H1 (cell line): ENCODE measurements at regions not wholly inside any gene's neighbourhood (a gene's known extent, or its start where the extent isn't known, plus 50 kb on each side); places are given as distances from the start of the nearest gene placed in this dataset.

Experiments
- CTCF ChIA-PET: fragments of 300-600 bp; sonication (Branson Sonifier 250); formaldehyde crosslinking; loops from one replicate; lab custom pipeline; 2021; ENCODE audit not compliant: partially characterized antibody; lab: Charles Lee
- POLR2A ChIA-PET: fragments of 300-600 bp; sonication (Branson Sonifier 250); formaldehyde crosslinking; loops from one replicate; lab custom pipeline; 2021; ENCODE audit warnings: inconsistent platforms; ENCODE audit not compliant: partially characterized antibody; lab: Charles Lee
- DNase-seq, 2 experiments: peaks; one replicate each; pipeline versions ENCODE4 v3.0.0 to v3.0.0-alpha.2; 2010 to 2022; ENCODE audit warnings: low spot score in 2 of 2, low read depth in 1 of 2, mixed read lengths in 1 of 2
- FAIRE-seq: peaks from 2 replicates; lab custom pipeline; 2011; peaks lifted over from hg19 to GRCh38; lab: Jason Lieb, UNC
- H2AFZ ChIP-seq: 2 replicates; pipeline ENCODE4 v1.8.1; 2012; ENCODE audit warnings: low read length, inconsistent platforms
- H2AK5ac ChIP-seq: 2 replicates; pipeline ENCODE4 v1.6.1; 2013; ENCODE audit warnings: low read depth, low read length
- H2BK120ac ChIP-seq: replicated peaks from 2 replicates; pipeline ENCODE3; 2013; ENCODE audit warnings: low read depth, low read length, inconsistent platforms
- H2BK12ac ChIP-seq: 2 replicates; pipeline ENCODE4 v1.6.1; 2013; ENCODE audit warnings: low read depth, low read length
- H2BK15ac ChIP-seq: 2 replicates; pipeline ENCODE4 v1.6.1; 2013; ENCODE audit warnings: low read length
- H2BK20ac ChIP-seq: 2 replicates; pipeline ENCODE4 v1.6.1; 2013; ENCODE audit warnings: low read length
- H2BK5ac ChIP-seq: 2 replicates; pipeline ENCODE4 v1.6.1; 2013; ENCODE audit warnings: low read depth, low read length
- H3K14ac ChIP-seq: 2 replicates; pipeline ENCODE4 v1.6.1; 2013; ENCODE audit warnings: inconsistent platforms; ENCODE audit not compliant: insufficient read length
- H3K18ac ChIP-seq: 2 replicates; pipeline ENCODE4 v1.6.1; 2013; ENCODE audit warnings: low read length; ENCODE audit errors: extremely low read depth
- H3K23ac ChIP-seq: 2 replicates; pipeline ENCODE4 v1.6.1; 2013; ENCODE audit warnings: inconsistent platforms; ENCODE audit not compliant: insufficient read length
- H3K23me2 ChIP-seq: 2 replicates; pipeline ENCODE4 v1.6.1; 2013; ENCODE audit warnings: low read depth, low read length
- H3K27ac ChIP-seq: 2 replicates; pipeline ENCODE4 v1.6.1; 2011; ENCODE audit warnings: low read depth, low read length, inconsistent platforms
- H3K27me3 ChIP-seq, 4 experiments: replicated peaks in 1 of 4; 1 replicate in 1 of 4; 2 replicates in 3 of 4; pipeline versions ENCODE4 v1.6.1 to v1.8.1; 2011 to 2013; ENCODE audit warnings: low read length in 3 of 4, mild to moderate bottlenecking in 3 of 4, inconsistent platforms in 2 of 4, mixed read lengths in 2 of 4, moderate library complexity in 1 of 4; ENCODE audit not compliant: control insufficient read depth in 3 of 4, insufficient read depth in 3 of 4; ENCODE audit errors: extremely low read depth in 1 of 4
- H3K36me3 ChIP-seq, 4 experiments: 2 replicates each; pipeline versions ENCODE4 v1.6.1 to v1.8.1; 2011 to 2013; ENCODE audit warnings: mild to moderate bottlenecking in 4 of 4, low read length in 3 of 4, moderate library complexity in 2 of 4, control low read depth in 1 of 4, inconsistent platforms in 1 of 4; ENCODE audit not compliant: insufficient read depth in 4 of 4, control insufficient read depth in 2 of 4
- H3K4ac ChIP-seq: replicated peaks from 2 replicates; pipeline ENCODE3; 2013; ENCODE audit warnings: low read length, low read depth, mixed read lengths, inconsistent platforms; ENCODE audit not compliant: insufficient read length
- H3K4me1 ChIP-seq, 4 experiments: replicated peaks in 1 of 4; 1 replicate in 1 of 4; 2 replicates in 3 of 4; pipeline versions ENCODE4 v1.6.1 to v1.8.1; 2011 to 2013; ENCODE audit warnings: low read length in 3 of 4, inconsistent platforms in 2 of 4, mixed read lengths in 1 of 4; ENCODE audit not compliant: insufficient read depth in 4 of 4, control insufficient read depth in 3 of 4
- H3K4me2 ChIP-seq, 2 experiments: 2 replicates each; pipeline versions ENCODE4 v1.6.1 to v1.8.1; 2011 to 2013; ENCODE audit warnings: low read depth in 2 of 2, low read length in 2 of 2, control low read depth in 1 of 2, inconsistent platforms in 1 of 2, mild to moderate bottlenecking in 1 of 2; ENCODE audit not compliant: insufficient read depth in 1 of 2
- H3K4me3 ChIP-seq, 4 experiments: fragments of 200-600, 300-600 bp in 1 of 4; sonication (generic), shearing (Covaris generic), sonication (Bioruptor Twin) in 1 of 4; 2 replicates each; pipeline versions ENCODE4 v1.5.1 to v1.8.1; 2011 to 2016; ENCODE audit warnings: low read length in 4 of 4, low read depth in 3 of 4, control low read depth in 2 of 4, inconsistent platforms in 2 of 4, mild to moderate bottlenecking in 2 of 4, mixed read lengths in 1 of 4, moderate library complexity in 1 of 4; ENCODE audit not compliant: insufficient read depth in 2 of 4; ENCODE audit errors: extremely low read depth in 1 of 4
- H3K56ac ChIP-seq: replicated peaks from 2 replicates; pipeline ENCODE3; 2013; ENCODE audit warnings: low read depth, mild to moderate bottlenecking, mixed read lengths, low read length, inconsistent platforms; ENCODE audit not compliant: insufficient read length
- H3K79me1 ChIP-seq: 2 replicates; pipeline ENCODE4 v1.6.1; 2013; ENCODE audit warnings: low read depth, low read length, control low read depth
- H3K79me2 ChIP-seq, 2 experiments: 2 replicates each; pipeline versions ENCODE4 v1.6.1 to v1.8.1; 2012 to 2013; ENCODE audit warnings: low read length in 2 of 2, mild to moderate bottlenecking in 2 of 2, inconsistent platforms in 1 of 2; ENCODE audit not compliant: insufficient read depth in 2 of 2, control insufficient read depth in 1 of 2
- H3K9ac ChIP-seq, 4 experiments: replicated peaks in 1 of 4; 1 replicate in 1 of 4; 2 replicates in 3 of 4; pipeline versions ENCODE4 v1.6.1 to v1.8.1; 2011 to 2013; ENCODE audit warnings: low read depth in 3 of 4, low read length in 3 of 4, control low read depth in 2 of 4, mild to moderate bottlenecking in 2 of 4, moderate library complexity in 2 of 4, inconsistent platforms in 1 of 4; ENCODE audit errors: extremely low read depth in 1 of 4
- H3K9me3 ChIP-seq, 2 experiments: 2 replicates each; pipeline versions ENCODE4 v1.6.1 to v1.8.1; 2012 to 2013; ENCODE audit warnings: mild to moderate bottlenecking in 2 of 2, moderate library complexity in 2 of 2, control low read depth in 1 of 2, inconsistent platforms in 1 of 2, low read depth in 1 of 2, low read length in 1 of 2, mixed read lengths in 1 of 2; ENCODE audit not compliant: insufficient read depth in 2 of 2
- H4K20me1 ChIP-seq, 2 experiments: replicated peaks in 1 of 2; 2 replicates each; pipeline versions ENCODE3 to v1.8.1; 2011 to 2013; ENCODE audit warnings: inconsistent platforms in 2 of 2, low read length in 2 of 2, mild to moderate bottlenecking in 1 of 2; ENCODE audit not compliant: insufficient read depth in 2 of 2, control insufficient read depth in 1 of 2
- H4K5ac ChIP-seq: 2 replicates; pipeline ENCODE4 v1.6.1; 2013; ENCODE audit warnings: low read length, low read depth, mixed read lengths, inconsistent platforms; ENCODE audit not compliant: insufficient read length
- H4K8ac ChIP-seq: 2 replicates; pipeline ENCODE4 v1.8.0; 2013; ENCODE audit warnings: mild to moderate bottlenecking, moderate library complexity, low read length, inconsistent platforms; ENCODE audit not compliant: insufficient read depth; ENCODE audit errors: extremely low read depth
- H4K91ac ChIP-seq: replicated peaks from 2 replicates; pipeline ENCODE3; 2013; ENCODE audit warnings: low read length, mixed read lengths, inconsistent platforms; ENCODE audit not compliant: insufficient read length
- ATF2 ChIP-seq: IDR thresholded peaks from 2 replicates; pipeline ENCODE4 v1.6.1; 2012; ENCODE audit warnings: low read length, inconsistent platforms
- EGR1 ChIP-seq: IDR thresholded peaks from 2 replicates; pipeline ENCODE4 v1.6.1; 2011; ENCODE audit warnings: low read depth, low read length, borderline replicate concordance
- HDAC2 ChIP-seq, 2 experiments: fragments of 300-600 bp in 1 of 2; sonication (generic) in 1 of 2; IDR thresholded peaks; 2 replicates each; pipeline ENCODE4 v1.6.1; 2011 to 2012; ENCODE audit warnings: low read depth in 2 of 2, low read length in 2 of 2, mild to moderate bottlenecking in 2 of 2, moderate library complexity in 2 of 2, borderline replicate concordance in 1 of 2, inconsistent platforms in 1 of 2
- KDM4A ChIP-seq: IDR thresholded peaks from one replicate; pipeline ENCODE4 v1.7.1; 2012; ENCODE audit warnings: low read depth, mild to moderate bottlenecking, moderate library complexity, low read length, inconsistent platforms; ENCODE audit not compliant: severe bottlenecking
- SIX5 ChIP-seq: IDR thresholded peaks from 2 replicates; pipeline ENCODE4 v1.6.1; 2011; ENCODE audit warnings: mild to moderate bottlenecking, low read depth, low read length
- TBP ChIP-seq: IDR thresholded peaks from 2 replicates; pipeline ENCODE4 v1.6.1; 2011; ENCODE audit warnings: low read depth, low read length, improper control_type of control experiment

GRCh38 chr4:119706804-119707203 is 78.2 kb upstream of the PDE5A start:
- H4K8ac ChIP-seq: no peak overlapping the region
- H3K4me1 ChIP-seq: no peaks in the 10 kb centered on the region
- DNase-seq (no peak), FAIRE-seq (no peak)
- no peak overlapping the region for H4K5ac ChIP-seq
- H3K36me3 ChIP-seq: no peaks in the 10 kb centered on the region
- no peak overlapping the region for H3K18ac ChIP-seq
- no peak overlapping the region for H3K27ac ChIP-seq
- ChIA-PET POLR2A (no interaction called here), CTCF (interaction anchor here (1.2 kb wide), 1 partner anchor 150 kb away, joined by 3 read pairs; no protein-coding TSS in a partner anchor)
- no peak overlapping the region for H4K91ac ChIP-seq
- no peaks in the 10 kb centered on the region for H3K23me2 ChIP-seq
- no peak overlapping the region for H2BK15ac ChIP-seq
- H3K4me2 ChIP-seq: no peak overlapping the region
- no peak overlapping the region for H3K4me3 ChIP-seq
- H3K14ac ChIP-seq: no peak overlapping the region
- no peaks in the 10 kb centered on the region for H3K27me3 ChIP-seq
- H3K9me3 ChIP-seq: peaks cover 3% of the 10 kb centered on the region in 2 experiments; a peak in 2 of 4 replicates
- H3K56ac ChIP-seq: no peak overlapping the region
- H2BK120ac ChIP-seq: no peak overlapping the region
- H2BK5ac ChIP-seq: no peak overlapping the region
- H2BK20ac ChIP-seq: no peak overlapping the region
- no peak overlapping the region for H3K9ac ChIP-seq
- H3K23ac ChIP-seq: no peak overlapping the region
- H3K4ac ChIP-seq: no peak overlapping the region
- H4K20me1 ChIP-seq: no peaks in the 10 kb centered on the region
- H2AK5ac ChIP-seq: no peak overlapping the region
- TF ChIP-seq HDAC2 (IDR thresholded peaks at IDR 0.05; ENCODE audit: borderline replicate concordance in 1 of 2, low read depth in 2 of 2, low read length in 2 of 2): no peak
- TF ChIP-seq EGR1: no peak
- no peak for TF ChIP-seq SIX5
- TF ChIP-seq ATF2: no peak
- TF ChIP-seq TBP: no peak
- no peak for TF ChIP-seq KDM4A
- no peaks in the 10 kb centered on the region for H3K79me1 ChIP-seq
- H2BK12ac ChIP-seq: no peak overlapping the region
- H3K79me2 ChIP-seq: no peaks in the 10 kb centered on the region
- no peak overlapping the region for H2AFZ ChIP-seq
